GM19324 (cell line): ENCODE measurements at regions not wholly inside any gene's neighbourhood (a gene's known extent, or its start where the extent isn't known, plus 50 kb on each side); places are given as distances from the start of the nearest gene placed in this dataset.
"Not testable (repeated sequence)": the region's sequence is repeated elsewhere in the genome, so short reads cannot be mapped to it uniquely, and the experiment has no call there.

Experiments used
- ATAC-seq: cut with Tn5 transposase; IDR thresholded peaks from one replicate; pipeline ENCODE4 v1.9.1; 2021; ENCODE audit warnings: mild to moderate bottlenecking, moderate library complexity; ENCODE audit not compliant: unreplicated experiment, low FRiP score

DNA sequence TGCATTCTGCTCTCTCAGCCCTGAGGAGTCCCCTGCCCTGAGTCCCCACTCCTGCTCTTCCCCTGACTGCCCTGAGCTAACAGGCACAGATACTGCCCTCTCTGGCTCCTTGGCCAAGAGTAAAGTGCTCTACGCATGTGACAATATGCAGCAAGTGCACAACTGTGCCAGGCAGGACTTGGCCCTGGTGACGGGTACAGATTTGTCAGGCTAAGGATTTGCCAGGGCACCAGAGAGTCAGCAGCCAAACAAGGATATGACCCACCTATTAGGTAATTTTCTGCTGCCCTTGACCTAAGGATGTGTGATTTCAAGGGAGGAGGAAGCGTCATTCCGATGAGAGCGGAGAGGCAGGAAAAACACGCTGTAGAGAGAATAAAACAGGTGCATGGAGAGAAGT is 339.0 kb downstream of the PTPRU start:
- ATAC-seq, result no peak

DNA sequence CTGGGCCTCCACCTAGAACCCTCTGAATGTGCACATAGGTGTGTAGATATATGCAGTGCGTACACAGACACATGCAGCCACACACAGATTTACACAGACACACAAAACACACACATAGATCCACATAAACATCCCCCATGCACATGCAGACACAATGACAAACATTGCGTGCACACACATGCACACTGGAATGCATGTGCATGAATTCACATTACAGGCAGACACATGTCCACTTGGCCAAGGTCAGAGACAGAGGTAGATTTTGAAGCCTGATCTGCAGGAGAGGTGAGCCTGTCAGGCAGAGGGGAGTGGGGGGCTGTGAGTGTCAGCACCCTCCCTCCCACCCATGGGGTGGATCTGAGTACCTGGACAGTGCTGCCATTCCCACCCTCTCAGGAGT is 338.5 kb downstream of the PTPRU start:
- no peak for ATAC-seq

DNA sequence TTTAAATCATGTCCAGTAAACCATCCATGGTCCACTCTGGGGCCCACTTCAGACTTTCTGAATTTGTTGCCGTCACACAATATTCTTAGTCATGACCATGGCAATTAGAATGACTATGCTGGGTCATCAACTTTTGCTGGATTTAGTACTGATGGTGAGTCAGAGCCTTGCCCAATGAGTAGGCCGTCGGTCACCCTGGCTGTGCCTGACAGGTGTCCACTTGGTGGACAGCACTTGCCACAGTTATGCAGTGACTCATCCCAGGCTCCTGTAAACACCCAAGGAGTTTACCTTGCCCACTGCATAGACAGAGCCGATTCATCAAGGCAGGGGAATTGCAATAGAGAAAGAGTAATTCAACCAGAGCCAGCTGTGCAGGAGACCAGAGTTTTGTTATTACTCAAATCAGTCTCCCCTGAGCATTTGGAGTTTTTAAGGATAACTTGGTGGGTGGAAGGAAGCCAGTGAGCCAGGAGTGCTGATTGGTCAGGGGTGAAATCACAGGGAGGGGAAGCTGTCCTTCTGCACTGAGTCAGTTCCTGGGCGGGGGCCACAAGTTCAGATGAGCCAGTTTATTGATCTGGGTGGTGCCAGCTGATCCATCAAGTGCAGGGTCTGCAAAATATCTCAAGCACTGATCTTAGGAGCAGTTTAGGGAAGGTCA is 333.8 kb downstream of the PTPRU start:
- ATAC-seq, result no peak

DNA sequence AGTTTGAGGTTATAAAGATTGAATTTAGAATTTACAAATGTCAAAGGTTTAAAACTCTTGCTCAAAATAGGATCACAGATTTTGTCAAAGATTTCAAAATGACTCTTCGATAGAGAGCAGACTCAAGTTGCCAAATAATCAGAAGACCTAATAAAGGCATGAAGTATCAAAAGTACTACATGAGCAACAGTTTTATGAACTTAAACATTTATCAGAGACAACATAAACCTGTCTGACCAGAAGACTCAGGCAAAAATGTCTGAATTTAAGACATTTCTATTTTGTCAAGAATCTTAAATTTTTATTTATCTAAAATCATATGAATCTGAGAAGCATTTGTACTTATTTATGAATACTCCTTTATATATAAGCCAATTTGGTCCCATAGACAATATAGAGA is 330.9 kb downstream of the PTPRU start:
- no peak for ATAC-seq

DNA sequence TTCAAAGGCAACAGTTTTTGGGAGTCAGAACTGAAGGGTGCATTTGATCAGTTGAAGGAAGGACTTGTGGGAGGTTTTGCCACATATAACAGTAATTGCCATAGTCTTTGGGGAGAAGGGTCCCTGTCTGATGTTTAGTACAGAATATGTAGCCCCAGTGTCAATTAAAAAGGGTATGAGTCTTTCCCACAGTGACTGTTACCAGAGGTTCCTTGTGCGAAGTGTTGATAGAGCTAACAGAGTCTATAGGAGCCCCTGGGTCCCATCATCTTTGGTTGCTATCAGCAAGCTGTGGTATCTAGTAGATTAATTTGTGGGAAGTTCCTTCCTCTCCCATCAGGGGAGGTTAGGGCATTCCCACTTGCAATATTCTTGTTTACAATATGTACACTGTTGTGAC is 329.2 kb downstream of the PTPRU start:
- no peak for ATAC-seq

DNA sequence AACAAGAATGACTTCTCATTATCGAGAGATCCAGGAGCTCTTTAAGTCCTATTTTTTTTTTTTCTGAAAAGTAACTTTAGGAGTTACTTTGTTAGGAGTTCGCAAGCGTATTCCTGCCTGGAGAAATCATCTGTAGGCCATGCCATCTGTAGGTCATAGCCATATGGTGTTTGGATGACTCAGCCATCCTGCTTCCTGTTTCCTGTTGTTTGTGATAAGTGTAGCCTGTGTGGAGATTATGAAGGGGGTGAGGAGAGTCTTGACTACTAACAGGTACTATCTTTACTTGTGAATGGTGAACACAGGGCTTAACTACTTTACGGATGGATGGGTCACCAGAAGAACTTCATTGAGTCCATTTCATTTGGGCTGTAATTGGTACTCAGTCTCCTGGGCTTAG is 327.2 kb downstream of the PTPRU start:
- ATAC-seq, result no peak

DNA sequence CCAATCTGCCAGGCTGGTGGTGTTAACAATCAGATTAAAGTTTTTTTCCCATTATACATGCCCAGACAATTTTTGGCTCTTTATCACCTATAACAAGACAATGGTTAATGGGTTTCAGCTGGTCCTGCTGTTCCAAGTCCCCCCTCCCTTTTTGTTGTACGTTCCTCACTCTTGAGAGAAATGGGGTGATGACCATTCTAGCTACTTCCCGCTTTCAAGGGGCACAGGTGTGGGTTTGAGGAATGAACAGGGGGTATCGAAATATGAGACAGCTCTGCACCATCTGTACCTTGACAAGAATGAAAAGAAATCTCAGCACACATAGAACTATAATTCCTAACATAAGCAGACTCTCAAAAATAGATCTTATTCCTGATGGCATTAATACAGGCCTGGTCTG is 326.8 kb downstream of the PTPRU start:
- no peak for ATAC-seq

DNA sequence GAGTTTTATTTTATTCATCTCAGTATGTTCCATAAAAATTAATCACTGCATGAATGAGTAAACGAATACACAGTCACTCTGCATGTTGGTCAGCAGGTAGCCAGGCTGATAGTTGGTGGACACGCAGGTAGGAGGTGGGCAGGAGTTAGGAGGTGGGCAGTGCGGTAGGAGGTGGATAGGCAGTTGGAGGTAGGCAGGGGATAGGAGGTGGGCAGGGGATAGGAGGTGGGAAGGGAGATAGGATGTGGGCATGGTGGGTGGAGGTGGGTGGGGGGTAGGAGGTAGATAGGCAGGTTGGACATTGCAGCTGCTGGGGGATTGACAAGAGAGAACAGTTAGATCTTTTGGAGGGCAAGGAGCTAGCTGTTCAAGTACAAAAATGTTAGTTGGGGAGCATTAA is 322.7 kb downstream of the PTPRU start:
- no peak for ATAC-seq

DNA sequence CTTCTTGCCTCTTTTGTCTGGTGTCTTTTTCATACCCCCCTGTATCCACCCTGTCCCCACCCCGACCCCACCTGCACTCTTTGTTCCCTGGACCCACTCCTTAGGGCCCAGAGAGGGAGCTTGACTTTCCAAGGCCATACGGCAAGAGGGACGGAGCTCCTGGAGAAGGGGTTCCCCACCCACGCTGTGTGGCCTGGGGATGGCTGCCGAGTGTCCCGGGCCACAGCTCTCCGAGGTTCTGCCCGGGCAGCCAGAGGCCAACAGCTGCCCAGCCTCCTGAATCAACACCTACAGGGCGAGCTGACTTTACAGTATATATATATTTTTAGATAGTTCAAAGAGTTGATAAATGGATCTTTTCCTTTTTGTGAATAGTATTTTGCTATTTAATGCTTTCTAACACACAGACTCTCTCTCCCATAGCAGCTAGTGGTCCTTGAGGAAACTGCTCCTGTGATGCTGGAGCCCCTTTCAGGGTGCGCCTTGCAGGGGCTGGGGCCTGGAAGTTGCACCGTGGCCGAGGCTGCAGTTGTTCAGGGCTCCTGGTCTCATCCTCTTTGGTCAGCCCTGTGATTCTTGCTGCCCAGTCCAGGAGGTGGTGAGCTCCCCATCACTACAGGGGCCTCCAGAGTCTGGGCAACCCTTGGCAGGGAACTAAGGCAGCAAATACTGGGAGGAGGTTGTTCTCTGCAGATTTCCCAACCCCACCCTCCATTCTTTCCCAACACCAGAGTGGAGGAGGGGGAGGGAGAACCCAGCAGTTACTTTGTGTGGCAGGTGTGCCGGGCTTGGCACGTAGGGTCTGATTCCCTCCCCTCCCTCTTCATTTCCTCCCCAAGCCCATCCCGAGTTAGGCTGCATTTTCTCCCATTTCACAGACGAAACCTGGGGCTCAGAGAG is 321.6 kb downstream of the PTPRU start:
- ATAC-seq, result no peak

DNA sequence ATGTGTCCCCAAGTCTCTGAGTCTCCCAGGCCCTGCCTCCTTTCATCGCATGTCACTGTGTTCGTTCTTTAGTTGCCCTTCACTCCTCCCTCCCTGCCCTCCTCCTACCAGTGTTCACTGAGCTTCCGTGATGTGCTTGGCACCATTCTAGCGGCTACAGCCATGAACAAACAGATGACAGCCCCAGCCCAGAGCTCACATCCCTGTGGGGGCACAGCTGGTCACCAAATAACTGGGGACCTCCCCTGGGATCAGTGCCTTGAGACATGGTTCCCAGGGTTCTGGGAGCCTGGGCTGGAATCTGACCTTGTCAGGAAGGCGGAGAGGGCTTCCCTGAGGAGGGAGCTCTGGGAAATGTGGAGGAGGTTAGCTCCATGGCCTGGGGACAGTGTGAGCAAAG is 320.7 kb downstream of the PTPRU start:
- ATAC-seq, result no peak

DNA sequence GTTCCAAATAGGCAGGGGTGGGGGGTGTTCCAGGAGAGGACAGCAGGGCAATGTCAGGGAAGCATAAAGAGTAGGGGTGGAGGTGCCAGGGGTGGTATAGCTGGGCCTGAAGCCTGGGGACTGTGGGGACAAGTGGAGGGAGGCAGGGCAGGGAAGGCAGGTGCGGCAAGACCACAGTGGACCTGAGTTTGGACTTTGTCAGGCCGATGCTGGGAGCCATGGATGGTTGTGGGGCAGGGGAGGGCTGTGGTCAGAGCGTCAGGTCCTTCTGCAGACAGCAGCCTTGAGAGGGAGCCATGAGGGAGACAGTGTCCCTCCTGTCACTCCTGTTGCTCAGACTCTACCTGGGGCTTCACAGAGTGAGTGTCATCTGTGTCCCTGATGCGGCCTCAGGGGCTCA is 320.3 kb downstream of the PTPRU start:
- no peak for ATAC-seq

DNA sequence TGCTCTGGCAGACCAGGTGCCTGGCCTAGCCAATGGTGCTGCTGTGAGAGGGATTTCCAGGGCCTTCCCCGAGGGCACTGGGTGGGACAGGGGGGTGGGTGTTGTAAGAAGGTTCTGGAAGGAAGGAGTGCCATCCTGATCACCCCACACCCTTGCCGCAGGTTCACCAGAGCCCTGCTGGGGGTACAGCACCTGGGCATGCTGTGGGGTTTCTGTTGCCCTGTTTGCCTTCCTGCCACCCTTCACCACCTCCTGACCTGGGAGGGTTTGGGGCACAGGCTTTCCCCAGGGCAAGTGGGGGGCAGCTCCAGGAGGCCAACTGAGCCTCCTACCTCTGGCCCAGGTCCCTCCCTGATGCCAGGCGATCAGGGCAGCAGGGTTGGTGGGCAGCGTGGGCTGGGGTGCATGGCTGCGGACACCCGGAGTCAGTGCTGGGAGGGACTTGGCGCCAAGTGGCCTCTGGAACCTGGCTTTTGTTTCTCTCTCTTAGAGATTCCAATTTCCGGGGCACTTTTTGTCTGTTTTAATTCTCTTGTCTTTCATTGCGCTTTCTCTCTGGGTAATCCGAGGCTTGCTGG is 318.8 kb downstream of the PTPRU start:
- no peak for ATAC-seq

DNA sequence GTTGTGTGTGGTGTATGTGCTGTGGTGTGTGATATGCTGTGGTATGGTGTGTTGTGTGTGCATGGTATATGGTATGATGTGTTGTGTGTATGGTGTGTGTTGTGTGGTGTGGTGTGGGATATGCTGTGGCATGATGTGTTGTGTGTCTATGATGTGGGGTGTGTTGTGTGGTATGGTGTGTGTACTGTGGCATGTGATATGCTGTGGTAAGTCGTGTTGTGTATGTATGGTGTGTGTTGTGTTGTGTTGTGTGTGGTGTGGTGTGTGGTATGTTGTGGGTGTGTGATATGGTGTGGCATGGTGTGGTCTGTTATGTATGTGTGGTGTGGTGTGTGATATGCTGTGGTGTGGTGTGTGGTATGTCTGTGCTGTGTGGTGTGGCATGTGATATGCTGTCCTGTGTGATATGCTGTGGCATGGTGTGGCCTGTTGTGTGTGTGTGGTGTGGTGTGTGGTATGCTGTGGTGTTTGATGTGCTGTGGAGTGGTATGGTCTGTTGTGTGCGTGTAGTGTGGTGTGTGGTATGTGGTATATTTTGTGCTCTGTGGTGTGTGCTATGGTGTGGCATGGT is 318.0 kb downstream of the PTPRU start:
- no peak for ATAC-seq

DNA sequence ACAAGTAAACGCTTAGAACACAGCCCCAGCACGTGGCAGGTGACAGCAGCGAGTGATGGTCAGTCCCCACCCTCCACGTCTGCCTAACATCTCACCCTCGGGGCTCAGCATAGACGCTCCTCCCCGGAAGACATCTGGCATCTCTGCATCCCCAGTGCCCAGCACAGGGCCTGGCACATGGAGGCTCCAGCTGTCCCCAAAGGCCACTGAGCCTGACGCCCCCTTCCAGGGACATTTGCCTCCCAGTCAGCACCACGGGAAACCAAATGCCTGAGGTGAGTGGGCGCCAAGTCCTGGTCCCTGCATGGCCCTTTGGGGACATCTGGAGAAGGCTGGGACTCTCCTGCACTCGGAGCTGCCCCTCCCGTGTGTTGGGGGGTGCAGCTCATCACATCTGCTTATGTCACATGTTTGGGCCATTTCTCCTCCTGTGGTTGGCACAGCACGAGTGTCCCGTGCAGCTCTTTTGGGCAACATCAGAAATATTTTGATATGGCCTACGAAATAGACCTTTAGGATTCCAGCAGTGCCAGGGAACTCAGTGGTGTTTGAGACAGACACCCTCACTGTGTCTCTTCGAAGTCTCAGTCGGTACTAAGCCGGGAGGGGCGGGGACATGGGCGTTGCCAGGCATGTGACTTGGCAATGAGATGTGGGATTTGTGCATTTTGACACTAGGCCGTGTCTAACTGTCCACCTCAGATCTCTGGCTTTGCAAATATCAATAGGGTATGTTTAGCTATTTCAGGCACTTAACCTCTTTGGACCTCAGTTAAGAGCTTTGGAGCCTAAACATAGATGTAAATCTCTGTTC is 315.0 kb downstream of the PTPRU start:
- no peak for ATAC-seq

DNA sequence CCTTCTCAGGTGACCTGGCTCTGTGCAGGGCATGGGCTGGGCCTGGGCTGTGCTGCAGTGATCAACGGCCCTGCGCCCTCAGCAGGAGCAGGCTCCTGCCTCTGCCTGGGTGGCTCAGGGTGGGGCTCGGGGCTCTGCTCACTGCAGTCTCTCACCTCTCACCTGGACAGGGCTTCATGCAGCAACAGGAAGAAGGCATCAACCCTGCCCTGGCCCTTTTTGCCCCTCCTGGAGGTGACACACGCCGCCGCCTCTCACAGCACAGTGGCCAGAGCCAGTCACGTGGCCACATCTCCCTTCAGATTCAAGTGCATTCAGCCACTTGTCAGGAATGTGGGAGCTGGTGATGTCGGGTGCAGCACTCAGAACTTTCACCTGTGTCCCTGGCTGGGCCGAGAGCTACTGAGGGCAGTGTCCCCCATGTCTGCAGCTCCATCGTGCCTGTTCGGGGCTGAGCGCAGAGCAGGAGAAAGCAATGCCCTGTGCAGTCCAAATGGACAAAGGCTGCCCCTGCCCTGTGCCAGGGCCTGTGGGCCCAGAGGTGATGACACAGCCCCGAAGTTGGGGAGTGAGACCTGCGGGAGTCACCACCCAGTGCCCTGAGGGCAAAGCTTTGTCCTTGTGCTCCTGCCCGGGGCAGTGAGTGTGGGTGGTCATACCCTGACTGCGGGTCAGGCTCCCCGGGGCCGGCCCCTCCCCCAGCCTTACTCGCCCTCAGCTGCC is 314.0 kb downstream of the PTPRU start:
- ATAC-seq, result no peak

DNA sequence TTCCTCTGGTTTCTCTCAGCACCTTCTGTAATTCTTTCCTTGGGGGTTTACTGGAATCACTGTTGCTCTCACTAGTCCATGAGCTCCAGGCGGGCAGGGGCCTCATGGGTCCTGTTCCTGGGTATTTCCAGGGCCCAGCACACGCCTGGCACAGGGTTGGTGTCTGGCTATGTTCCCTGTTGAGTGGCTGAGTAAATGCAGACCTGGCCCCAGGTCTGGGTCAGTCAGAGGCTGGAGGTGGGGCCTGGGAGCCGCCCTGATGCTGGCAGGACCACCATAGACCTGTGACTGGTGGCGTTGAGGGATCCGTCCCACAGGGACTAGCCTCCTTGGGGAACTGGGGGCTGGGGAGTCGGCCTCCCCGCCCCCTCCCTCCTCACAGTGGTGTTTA is 313.4 kb downstream of the PTPRU start:
- not testable (repeated sequence) for ATAC-seq

DNA sequence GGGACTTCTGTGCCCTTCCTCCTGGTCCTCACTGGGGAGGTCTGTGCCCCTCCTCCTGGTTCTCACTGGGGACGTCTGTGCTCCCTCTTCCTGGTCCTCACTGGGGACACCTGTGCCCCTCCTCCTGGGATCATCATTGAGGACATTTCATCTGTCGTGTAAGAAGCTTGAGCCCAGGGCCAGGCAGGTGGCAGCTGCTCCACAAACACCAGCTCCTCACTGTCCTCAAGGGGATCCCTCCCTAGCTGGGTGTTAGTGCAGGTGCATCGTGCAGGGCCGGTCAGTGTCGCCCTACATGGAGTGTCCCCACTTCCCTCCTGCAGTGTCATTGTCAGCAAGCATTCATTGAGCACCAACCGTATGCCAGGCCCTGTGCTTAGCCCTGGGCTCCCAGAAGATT is 312.7 kb downstream of the PTPRU start:
- no peak for ATAC-seq

DNA sequence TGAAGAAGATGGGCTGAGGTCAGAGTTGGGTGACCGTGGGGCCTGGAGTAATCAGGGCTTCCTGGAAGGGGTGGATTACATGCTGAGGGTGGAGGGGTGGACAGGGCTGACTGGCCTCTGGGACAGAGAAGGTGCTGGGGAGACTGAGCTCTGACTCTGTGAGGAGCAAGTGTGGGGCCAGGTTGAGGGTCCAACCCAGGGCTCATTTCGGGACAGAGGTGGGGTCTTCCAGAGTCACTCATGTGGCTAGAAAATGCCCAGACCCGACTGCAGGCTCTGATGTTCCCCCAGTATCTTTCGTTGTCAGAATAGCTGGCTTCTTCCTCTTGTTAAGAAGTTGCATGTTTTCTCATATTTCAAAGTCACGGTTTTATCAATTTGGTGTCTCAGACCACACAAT is 311.8 kb downstream of the PTPRU start:
- no peak for ATAC-seq

DNA sequence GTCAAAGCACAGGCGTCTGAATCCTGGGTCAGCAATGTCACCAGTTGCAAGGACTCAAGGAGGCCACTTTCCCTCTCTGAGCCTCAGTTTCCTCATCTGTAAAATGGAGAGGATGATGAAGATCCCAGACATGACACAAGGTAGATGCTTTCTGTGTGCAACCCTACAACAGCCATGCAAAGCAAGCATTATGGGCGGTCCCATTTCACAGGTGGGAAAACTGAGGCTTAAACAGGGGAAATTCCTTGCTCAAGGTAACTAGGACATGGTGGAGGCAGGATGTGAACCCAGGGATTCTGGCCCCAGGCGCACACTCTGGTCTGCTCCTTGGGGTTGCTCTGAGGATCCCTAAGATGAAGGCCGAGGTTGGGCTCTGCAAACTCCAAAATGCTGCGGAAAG is 311.0 kb downstream of the PTPRU start:
- ATAC-seq, result no peak

DNA sequence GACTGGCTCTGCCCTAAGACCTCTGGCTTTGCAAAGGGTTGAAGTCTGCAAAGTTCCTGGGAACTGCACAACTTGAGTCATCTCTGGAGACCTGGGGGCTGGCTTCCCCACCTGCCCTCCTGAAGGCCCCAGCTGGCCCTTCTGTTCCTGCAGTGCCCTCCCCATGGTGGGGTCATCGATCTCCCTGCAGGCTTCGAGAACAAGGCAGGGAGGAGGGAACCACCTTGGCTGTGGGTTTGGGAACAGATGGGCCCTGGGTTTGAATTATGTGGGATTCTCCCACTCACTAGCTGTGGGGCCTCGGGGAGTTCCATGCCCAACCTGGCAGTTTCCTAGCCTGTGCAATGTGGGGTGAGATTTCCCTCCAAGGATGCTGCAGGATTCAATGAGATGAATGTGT is 310.2 kb downstream of the PTPRU start:
- ATAC-seq, result no peak
